Upper lobe of left lung (tissue), 4 donors: ENCODE measurements at regions not wholly inside any gene's neighbourhood (a gene's known extent, or its start where the extent isn't known, plus 50 kb on each side); places are given as distances from the start of the nearest gene placed in this dataset.

Source experiments
- CTCF ChIP-seq, 6 experiments: fragments of 450-650 bp in 4 of 6; fragments of 200-600 bp in 2 of 6; sonication (generic) in 2 of 6; IDR thresholded peaks; one replicate each; pipeline ENCODE4 v1.5.1; 2016 to 2019; ENCODE audit warnings: antibody characterized with exemption in 6 of 6
- POLR2A ChIP-seq, 4 donors: fragments of 450-650 bp; IDR thresholded peaks; one replicate each; pipeline ENCODE4 v1.5.1; 2016 to 2017; ENCODE audit warnings: antibody characterized with exemption in 4 of 4, mild to moderate bottlenecking in 2 of 4
- POLR2AphosphoS5 ChIP-seq, 2 donors: sonication (generic); formaldehyde crosslinking; IDR thresholded peaks; one replicate each; pipeline ENCODE4 v1.5.1; 2017; ENCODE audit warnings: antibody characterized with exemption in 2 of 2

GRCh38 chr1:208855403-208855802 lies 611.2 kb upstream of the PLXNA2 start:
- no peak for TF ChIP-seq CTCF (IDR thresholded peaks at IDR 0.05)
- no peak for TF ChIP-seq POLR2A (IDR thresholded peaks at IDR 0.05)
- no peak for TF ChIP-seq POLR2AphosphoS5 (IDR thresholded peaks at IDR 0.05)
